NCI-H526 treated with DMSO at 0.1 percent for 48 hours (cell line): ENCODE measurements at regions not wholly inside any gene's neighbourhood (a gene's known extent, or its start where the extent isn't known, plus 50 kb on each side); places are given as distances from the start of the nearest gene placed in this dataset.
"Not testable (repeated sequence)": the region's sequence is repeated elsewhere in the genome, so short reads cannot be mapped to it uniquely, and the experiment has no call there.

Source experiments
- DNase-seq: peaks from one replicate; lab custom pipeline; 2025; lab: John Stamatoyannopoulos, UW

- DNase-seq = not testable (repeated sequence)
These were observed 193.7 kb downstream of the OTOP1 start for GRCh38 chr4:4032801-4033605.

DNA sequence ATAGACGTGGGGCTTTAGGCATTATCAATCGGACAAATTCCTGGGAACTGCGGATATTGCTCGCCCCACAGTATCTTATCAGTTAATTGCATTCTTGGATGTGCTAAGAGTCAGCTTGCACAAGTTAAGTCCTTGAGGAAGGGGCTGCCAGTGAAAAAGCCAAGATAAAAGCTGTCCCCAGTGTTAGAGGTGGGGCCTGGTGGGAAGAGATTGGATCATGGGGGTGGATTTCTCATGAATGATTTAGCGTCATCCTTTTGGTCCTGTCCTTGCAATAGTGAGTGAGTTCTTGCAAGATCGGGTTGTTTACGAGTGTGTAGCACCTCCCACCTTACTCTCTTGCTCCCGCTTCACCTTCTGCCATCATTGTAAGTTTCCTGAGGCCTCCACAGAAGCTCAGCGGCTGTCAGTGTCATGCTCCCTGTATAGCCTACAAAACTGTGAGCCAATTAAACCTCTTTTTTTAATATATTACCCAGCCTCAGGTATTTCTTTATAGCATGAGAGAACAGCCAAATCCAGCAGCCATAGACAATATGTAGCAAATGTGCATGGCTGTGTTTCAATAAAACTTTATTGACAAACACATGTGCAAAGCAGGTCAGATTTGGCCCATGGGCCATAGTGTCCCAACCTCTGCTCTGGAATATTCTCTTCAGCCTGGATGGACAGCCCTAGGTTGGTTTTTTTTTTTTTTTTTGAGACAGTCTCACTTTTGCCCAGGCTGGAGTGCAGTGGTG is 189.2 kb downstream of the OTOP1 start:
- not testable (repeated sequence) for DNase-seq

DNA sequence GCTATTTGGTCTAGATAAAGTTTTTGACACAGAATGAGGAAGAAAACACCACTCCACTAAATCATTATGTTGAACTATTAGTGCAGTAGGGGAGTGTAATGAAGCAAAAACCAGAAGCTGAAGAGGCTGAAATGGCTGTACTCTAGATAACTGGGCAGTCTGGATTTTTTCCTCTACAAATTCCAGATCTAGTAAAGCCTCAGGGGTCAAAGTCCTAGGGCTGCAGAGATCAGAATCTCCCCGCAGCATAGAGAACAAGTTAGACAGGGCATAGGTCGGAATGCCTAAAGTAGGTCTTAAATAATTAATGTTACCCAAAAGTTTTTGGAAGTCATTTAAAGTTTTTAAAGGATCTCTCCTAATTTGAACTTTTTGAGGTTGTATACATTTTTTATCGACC is 180.9 kb downstream of the OTOP1 start:
- DNase-seq = not testable (repeated sequence)

DNA sequence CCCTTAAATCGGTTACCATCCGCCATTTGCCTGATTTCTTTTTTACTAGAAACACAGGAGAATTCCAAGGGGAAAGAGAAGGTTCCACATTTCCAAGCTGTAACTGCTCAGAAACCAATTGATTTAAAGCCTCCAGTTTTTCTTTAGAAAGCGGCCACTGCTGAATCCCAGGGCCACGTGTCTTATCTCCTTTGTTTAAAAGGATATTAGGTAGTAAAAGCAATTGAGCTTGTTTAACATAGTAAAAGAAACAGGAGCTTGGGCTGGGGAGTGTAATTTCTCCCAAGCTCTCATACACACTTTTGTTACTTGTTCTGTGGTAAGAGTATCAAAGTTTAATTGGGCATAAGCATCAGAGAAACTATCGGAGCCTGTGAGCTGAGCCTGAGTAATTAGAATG is 180.0 kb downstream of the OTOP1 start:
- DNase-seq = not testable (repeated sequence)

GRCh38 chr4:4047202-4047601 is 179.5 kb downstream of the OTOP1 start:
- DNase-seq = not testable (repeated sequence)

DNA sequence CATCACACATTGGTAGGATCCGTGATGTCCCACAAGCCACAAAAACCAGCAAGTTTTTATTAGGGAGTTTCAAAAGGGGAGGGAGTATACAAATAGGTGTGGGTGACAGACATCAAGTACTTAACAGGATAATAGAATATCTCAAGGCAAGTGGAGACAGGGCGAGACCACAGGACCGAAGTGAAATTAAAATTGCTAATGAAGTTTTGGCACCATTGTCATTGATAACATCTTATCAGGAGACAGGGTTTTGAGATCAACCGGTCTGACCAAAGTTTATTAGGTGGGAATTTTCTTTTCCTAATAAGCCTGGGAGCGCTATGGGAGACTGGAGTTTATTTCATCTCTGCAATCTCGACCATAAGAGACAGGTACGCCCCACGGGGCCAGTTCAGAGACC is 178.5 kb downstream of the OTOP1 start:
- not testable (repeated sequence) for DNase-seq

DNA sequence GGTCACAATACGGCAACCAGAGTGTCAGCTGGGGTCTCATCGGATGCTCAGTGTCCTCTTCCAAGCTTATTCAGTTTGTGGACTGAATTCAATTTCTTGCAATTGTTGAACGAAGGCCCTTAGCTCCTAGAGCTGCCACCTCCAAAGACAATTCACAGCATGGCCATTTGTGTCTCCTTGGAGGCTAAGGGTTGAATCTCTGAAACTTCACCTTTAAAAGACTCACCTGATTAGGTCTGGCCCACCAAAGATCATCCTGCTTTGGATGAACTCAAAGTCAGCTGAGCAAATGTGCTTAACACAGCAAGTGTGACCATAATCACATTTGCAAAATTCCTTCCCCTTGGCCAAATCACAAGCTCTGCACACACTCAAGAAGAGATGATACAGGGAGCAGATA is 175.9 kb downstream of the OTOP1 start:
- not testable (repeated sequence) for DNase-seq

GRCh38 chr4:4052933-4053332 is 173.8 kb downstream of the OTOP1 start:
- DNase-seq = not testable (repeated sequence)

DNA sequence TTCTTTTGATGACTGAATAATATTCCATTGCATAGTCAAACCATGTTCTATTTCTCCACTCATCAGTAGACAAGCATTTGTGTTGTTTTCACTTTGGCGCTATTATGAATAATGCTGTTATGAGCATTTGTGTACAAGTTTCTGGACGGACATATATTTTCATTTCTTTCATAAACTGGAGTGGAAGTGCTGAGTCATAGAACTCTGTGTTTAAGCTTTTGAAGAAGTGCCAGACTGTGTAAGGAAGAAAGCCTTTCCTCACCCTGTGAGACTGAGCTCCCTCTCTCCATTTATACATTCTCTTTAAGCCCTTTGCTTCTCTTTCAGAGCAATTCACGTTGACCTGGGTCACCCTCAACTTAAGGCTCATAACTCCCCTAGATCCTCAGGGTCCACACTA is 169.5 kb downstream of the OTOP1 start:
- not testable (repeated sequence) for DNase-seq

- DNase-seq = not testable (repeated sequence)
These were observed 142.6 kb downstream of the OTOP1 start for GRCh38 chr4:4084171-4084570.

- not testable (repeated sequence) for DNase-seq
These were observed 136.9 kb downstream of the OTOP1 start for GRCh38 chr4:4089716-4090419.

DNA sequence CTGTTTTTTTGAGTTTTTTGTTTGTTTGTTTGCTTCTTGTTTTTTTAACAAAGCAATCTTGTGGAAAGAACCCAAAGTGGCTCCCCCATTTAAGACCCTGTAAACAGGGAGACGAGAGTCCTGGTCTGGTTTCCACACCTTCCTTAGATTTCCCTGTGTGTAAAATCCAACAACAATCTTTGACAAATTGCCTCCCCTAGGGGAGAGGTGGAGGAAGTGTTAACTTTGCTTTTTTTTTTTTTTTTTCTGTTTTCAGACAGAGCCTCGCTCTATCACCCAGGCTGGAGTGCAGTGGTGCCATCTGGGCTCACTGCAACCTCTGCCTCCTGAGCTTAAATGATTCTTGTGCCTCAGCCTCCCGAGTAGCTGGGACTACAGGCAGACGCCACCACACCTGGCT is 136.0 kb downstream of the OTOP1 start:
- not testable (repeated sequence) for DNase-seq

GRCh38 chr4:4092159-4092558 is 134.6 kb downstream of the OTOP1 start:
- DNase-seq = not testable (repeated sequence)

DNA sequence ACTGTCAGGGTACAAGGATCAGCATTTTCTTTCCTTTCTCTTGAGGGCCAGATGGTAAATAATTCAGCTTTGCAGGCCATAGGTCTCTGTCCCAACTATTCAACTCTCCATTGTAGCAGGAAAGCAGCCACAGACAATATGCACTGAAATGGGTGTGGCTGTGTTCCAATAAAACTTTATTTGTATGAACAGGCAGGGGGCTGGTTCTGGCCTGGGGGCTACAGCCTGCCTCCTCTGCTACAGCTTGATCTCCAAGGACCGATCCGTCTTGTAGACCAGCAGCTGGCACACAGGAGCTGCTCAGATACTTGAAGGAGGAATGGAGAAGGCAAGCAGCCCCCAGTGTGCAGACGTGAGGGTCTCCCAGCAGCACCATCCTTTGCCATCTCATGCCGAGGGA is 127.1 kb downstream of the OTOP1 start:
- DNase-seq = not testable (repeated sequence)

DNA sequence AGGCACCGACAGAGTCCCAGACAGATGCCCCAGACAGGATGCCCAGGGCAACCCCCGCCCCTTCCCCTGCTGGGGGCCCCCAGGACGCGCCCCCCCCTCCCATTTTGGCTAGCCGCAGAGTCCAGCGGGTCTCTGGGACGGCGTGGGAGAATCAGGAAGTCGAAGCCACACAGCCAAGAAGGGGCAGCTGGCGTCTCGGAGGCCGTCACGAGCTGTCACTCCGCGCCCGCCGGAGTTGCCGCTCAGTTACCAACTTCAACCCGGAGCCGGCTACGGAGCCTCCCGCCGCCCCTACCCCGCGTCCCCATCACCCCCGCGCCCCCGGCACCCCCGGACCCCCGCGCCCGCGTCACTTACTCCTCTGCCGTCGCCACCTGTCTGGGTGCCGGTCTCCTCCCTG is 119.8 kb downstream of the OTOP1 start:
- DNase-seq = not testable (repeated sequence)

GRCh38 chr4:4107411-4108107 is 119.2 kb downstream of the OTOP1 start:
- DNase-seq = peak; percentile 15

DNA sequence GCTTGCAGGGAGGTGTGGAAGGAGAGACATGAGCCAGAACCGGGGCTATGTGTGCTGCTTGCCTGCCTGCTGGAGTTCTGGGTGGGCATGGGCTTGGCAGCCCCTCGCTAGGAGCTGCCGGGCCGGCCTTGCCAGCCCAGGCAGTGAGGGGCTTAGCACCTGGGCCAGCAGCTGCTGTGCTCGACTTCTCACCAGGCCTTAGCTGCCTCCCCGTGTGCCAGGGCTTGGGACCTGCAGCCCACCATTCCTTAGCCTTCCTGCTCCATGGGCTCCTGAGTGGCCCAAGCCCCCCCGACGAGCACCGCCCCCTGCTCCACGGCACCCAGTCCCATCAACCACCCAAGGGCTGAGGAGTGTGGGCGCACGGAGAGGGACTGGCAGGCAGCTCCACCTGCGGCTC is 111.3 kb downstream of the OTOP1 start:
- not testable (repeated sequence) for DNase-seq

- peak; percentile 20 for DNase-seq
These were observed 109.8 kb downstream of the OTOP1 start for GRCh38 chr4:4116901-4117300.

DNA sequence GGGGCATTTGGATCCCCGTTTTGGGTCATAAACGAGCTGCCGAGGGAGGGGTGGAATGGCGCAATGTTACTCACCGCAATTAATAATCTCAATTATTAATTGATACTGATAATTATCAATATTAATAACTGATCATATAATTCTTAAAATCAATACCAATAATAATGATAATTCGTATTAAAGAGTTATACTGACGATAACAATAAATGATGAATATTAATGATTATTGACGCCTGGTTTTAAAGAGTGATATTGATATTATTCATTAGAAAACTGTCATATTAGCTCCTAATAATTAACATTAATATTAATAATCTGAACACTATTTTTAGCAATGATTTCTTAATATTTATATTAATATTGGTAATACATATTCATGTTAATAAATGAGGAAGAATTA is 92.4 kb downstream of the OTOP1 start:
- DNase-seq = not testable (repeated sequence)

DNA sequence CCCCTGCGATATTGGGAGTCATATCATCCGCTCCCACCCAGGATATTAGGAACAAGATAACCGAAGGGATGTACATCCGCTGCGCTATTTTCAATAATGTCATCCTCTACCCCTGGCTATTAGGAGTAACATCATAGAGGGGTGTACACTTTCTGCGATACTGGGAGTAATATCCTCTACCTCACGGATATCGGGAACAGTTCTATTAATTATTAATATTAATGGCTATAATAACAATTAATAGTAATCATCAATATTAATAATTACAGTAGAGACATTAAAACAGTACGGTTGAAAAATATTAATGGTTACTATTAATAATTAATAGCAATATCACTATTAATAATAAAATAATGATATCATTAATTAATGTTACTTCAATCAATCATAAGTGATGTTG is 90.1 kb downstream of the OTOP1 start:
- not testable (repeated sequence) for DNase-seq
